Nephron progenitor cell (in vitro differentiated cells): ENCODE measurements at regions not wholly inside any gene's neighbourhood (a gene's known extent, or its start where the extent isn't known, plus 50 kb on each side); places are given as distances from the start of the nearest gene placed in this dataset.
A peak's percentile ranks its signal among the peaks of the same experiment; 100 is the strongest.

Experiments
- DNase-seq: peaks from one replicate; pipeline ENCODE4 v3.0.0; 2021
- H3K27ac Mint-ChIP-seq: 2 replicates; pipeline ENCODE4 v1.8.0; 2021; ENCODE audit warnings: mild to moderate bottlenecking, moderate library complexity, mixed read lengths
- H3K27me3 Mint-ChIP-seq: 2 replicates; pipeline ENCODE4 v1.8.0; 2021; ENCODE audit warnings: mild to moderate bottlenecking, low read depth, mixed read lengths; ENCODE audit not compliant: poor library complexity
- H3K36me3 Mint-ChIP-seq: 2 replicates; pipeline ENCODE4 v1.8.0; 2021; ENCODE audit warnings: low read depth, mixed read lengths
- H3K4me1 Mint-ChIP-seq: 2 replicates; pipeline ENCODE4 v1.8.0; 2021; ENCODE audit warnings: mixed read lengths
- H3K4me3 Mint-ChIP-seq: 2 replicates; pipeline ENCODE4 v1.8.0; 2021; ENCODE audit warnings: mild to moderate bottlenecking, moderate library complexity, mixed read lengths
- H3K9me3 Mint-ChIP-seq: 2 replicates; pipeline ENCODE4 v1.8.0; 2021; ENCODE audit warnings: mild to moderate bottlenecking, moderate library complexity, mixed read lengths
- TF ChIP-seq, protein P1 (sequence below): fragments of 200-600 bp; sonication (generic); IDR thresholded peaks from 2 replicates; pipeline ENCODE4 v1.5.0; 2021; ENCODE audit warnings: antibody characterized with exemption

DNA sequence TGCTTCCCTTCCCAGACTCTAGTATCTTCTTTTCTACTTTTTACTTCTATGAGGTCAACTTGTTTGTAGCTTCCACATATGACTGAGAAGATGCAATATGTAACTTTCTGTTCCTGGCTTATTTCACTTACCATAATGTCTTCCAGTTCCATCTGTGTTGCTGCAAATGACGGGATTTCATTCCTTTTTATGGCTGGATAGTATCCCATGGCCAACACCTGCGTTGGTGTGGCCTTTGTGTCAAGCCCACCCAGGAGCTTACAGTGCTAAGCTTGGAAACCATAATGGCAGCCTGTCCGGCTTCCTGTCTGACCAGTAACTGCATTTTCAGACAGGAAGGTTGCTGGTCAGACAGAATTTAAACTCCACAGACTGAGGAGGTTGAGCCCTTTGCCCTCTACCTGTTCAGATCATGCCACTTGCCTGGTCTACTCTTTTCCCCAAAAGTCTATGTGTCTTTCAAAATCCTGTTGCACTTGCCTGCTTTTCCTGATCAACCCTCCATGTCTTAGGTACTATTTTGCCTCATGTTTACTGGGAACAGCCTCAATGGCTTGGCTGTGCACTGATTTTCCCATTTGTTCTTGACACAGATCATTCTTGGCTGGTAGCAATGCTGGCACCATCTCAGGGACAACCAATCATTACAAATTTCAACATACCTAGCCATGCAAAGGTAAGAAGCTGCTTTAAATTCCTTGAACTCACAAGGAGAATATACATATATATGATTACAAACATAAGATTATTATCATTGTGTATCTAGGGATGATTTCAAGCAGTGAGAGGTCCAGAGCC is 114.3 kb upstream of the PLEKHG1 start:
- no peak for DNase-seq
- TF ChIP-seq, protein P1, sequence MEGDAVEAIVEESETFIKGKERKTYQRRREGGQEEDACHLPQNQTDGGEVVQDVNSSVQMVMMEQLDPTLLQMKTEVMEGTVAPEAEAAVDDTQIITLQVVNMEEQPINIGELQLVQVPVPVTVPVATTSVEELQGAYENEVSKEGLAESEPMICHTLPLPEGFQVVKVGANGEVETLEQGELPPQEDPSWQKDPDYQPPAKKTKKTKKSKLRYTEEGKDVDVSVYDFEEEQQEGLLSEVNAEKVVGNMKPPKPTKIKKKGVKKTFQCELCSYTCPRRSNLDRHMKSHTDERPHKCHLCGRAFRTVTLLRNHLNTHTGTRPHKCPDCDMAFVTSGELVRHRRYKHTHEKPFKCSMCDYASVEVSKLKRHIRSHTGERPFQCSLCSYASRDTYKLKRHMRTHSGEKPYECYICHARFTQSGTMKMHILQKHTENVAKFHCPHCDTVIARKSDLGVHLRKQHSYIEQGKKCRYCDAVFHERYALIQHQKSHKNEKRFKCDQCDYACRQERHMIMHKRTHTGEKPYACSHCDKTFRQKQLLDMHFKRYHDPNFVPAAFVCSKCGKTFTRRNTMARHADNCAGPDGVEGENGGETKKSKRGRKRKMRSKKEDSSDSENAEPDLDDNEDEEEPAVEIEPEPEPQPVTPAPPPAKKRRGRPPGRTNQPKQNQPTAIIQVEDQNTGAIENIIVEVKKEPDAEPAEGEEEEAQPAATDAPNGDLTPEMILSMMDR = no peak
- Mint-ChIP-seq H3K27ac (peak overlapping the region; percentile 25), H3K4me3 (no peak overlapping the region), H3K9me3 (peaks cover 15% of the 10 kb centered on the region), H3K27me3 (peaks cover 15% of the 10 kb centered on the region), H3K4me1 (peaks cover 4% of the 10 kb centered on the region), H3K36me3 (peaks cover 7% of the 10 kb centered on the region)

DNA sequence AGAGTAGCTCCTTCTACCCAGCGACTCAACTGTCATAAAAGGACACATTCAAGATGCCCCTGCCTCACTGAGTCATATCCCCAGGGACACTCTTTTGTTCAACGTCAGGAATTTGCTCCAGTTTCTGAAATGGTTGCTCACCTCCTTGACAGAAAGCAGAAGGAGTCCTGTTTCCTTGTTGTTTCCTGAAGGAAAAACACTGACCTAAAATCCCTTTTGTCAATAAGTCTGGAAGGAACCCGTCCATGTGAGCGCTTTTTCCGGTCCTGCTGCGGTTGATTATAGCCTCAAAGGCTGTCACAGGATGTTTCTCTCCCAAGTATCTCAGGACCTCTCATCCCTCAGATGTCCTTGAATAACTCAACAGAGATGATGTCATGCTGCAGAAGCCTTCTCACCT is 113.6 kb upstream of the PLEKHG1 start:
- Mint-ChIP-seq H3K27ac (no peak overlapping the region), H3K9me3 (peaks cover 15% of the 10 kb centered on the region)

DNA sequence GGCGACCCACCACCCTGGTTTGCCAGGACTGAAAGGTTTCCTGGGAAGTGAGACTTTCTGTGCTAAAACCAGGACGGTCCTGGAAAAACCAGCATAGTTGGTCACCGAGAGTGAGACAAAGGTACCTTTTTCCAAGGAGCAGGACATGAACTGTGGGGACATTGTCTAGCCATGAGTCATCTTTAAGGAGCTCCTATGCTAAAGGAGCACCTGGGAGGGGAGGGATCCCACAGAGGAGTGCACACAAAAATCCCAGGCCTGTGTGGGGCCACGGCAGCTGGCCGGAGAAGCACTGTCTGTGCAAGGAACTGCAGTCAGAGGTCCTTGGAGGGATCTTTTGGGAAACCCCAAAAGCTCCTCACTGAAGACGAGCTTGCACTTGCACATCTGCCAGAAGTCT is 109.1 kb upstream of the PLEKHG1 start:
- TF ChIP-seq, protein P1 = no peak
- no peak for DNase-seq
- Mint-ChIP-seq H3K4me1 (no peaks in the 10 kb centered on the region), H3K36me3 (peaks cover under 1% of the 10 kb centered on the region), H3K9me3 (peaks cover 17% of the 10 kb centered on the region), H3K27me3 (peaks cover 5% of the 10 kb centered on the region), H3K27ac (no peak overlapping the region), H3K4me3 (no peak overlapping the region)

More for the DNA sequence above, 113.6 kb upstream of the PLEKHG1 start:
- Mint-ChIP-seq H3K4me1 (peaks cover 4% of the 10 kb centered on the region), H3K36me3 (peaks cover 7% of the 10 kb centered on the region), H3K27me3 (peaks cover 15% of the 10 kb centered on the region), H3K4me3 (no peak overlapping the region)
- TF ChIP-seq, protein P1 = no peak
- DNase-seq = no peak

DNA sequence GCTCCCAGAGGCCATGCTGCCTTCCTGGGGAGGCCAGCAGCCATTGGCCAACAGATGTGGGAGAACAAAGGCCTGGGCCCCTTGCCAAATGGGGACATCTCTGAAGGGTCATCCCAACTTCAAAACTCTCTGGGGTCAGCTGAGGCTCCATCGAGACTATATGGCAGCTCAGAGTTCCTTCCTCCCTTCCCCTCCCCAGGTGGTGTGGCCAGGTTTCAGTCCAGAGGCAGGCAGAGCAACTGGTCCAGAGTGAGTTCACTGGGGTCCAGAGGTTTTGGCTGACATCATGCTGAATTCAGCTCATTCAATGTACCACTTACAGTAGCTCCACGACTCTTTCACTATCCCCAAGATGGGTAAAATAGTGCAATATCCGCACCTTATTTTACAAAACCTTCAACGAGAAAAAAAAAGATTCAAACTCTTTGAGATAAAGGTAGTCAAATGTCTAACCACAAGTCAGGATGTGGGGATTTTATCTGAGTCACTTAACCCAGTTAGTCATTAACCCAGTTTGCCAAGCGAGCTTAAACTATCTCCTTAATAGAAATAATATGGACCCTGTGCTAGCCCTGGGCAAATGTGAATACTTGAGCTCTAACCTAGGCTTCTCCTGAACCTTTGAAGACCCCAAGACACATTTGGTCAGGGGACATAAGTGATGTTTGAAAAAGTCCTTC is 108.4 kb upstream of the PLEKHG1 start:
- Mint-ChIP-seq H3K9me3 (peaks cover 16% of the 10 kb centered on the region), H3K27ac (no peak overlapping the region), H3K4me1 (no peaks in the 10 kb centered on the region), H3K4me3 (no peak overlapping the region), H3K27me3 (peaks cover 5% of the 10 kb centered on the region), H3K36me3 (no peaks in the 10 kb centered on the region)
- no peak for DNase-seq
- TF ChIP-seq, protein P1 = no peak

DNA sequence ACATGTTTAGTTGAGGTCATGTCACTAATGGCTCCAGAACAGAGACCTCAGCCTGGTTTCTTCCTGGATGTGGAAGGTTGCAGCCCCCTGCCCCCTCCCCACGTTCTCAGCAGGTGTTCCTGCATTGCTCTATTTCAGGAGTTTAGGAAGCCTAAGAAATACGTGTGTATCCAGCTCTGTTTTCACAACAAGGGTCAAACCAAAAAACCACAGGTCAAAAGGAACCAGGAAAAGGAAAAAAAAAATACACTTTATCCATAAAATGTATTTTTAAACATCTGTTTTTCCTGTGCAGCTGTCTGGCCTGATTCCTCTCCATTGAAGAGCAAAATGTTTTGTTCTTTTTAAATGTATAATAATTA is 107.9 kb upstream of the PLEKHG1 start:
- Mint-ChIP-seq H3K4me1 (no peaks in the 10 kb centered on the region), H3K27ac (no peak overlapping the region), H3K27me3 (peaks cover 5% of the 10 kb centered on the region), H3K36me3 (no peaks in the 10 kb centered on the region), H3K4me3 (no peak overlapping the region), H3K9me3 (peaks cover 16% of the 10 kb centered on the region)
- no peak for DNase-seq
- TF ChIP-seq, protein P1 = no peak

DNA sequence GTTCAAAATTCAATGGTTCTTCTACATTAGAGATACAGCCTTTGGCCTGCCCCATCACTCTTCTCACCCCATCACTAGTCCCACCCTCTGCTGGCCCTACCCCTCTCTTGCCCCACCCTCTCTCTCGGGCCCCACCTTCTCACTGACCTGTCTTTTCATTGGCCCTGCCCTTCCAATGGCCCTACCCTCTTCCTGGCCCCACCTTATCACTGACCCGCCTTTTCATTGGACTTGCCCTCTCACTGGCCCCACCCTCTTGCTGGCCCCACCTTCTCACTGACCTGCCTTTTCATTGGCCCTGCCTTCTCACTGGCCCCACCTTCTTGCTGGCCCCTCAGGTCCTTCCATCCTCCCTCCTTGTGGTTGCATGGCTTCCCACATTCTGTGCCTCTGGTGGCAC is 107.2 kb upstream of the PLEKHG1 start:
- no peaks in the 10 kb centered on the region for H3K4me1 Mint-ChIP-seq
- no peak overlapping the region for H3K27ac Mint-ChIP-seq
- H3K36me3 Mint-ChIP-seq = no peaks in the 10 kb centered on the region
- peaks cover 16% of the 10 kb centered on the region for H3K9me3 Mint-ChIP-seq
- TF ChIP-seq, protein P1 = no peak
- no peak overlapping the region for H3K4me3 Mint-ChIP-seq
- peaks cover 5% of the 10 kb centered on the region for H3K27me3 Mint-ChIP-seq
- DNase-seq = no peak
